HG02884 (cell line): ENCODE measurements at regions not wholly inside any gene's neighbourhood (a gene's known extent, or its start where the extent isn't known, plus 50 kb on each side); places are given as distances from the start of the nearest gene placed in this dataset.

ENCODE experiments used
- ATAC-seq: cut with Tn5 transposase; IDR thresholded peaks from one replicate; pipeline ENCODE4 v1.9.1; 2021; ENCODE audit warnings: mild to moderate bottlenecking, moderate library complexity; ENCODE audit not compliant: unreplicated experiment

GRCh38 chr5:133669472-133669871 is 57.1 kb upstream of the FSTL4 start:
- no peak for ATAC-seq

- ATAC-seq: no peak
Measured at GRCh38 chr5:133668458-133668857, 56.1 kb upstream of the FSTL4 start.

GRCh38 chr5:133667217-133667616 is 54.9 kb upstream of the FSTL4 start:
- ATAC-seq: no peak

- no peak for ATAC-seq
Measured at GRCh38 chr5:133665571-133665970, 53.2 kb upstream of the FSTL4 start.

GRCh38 chr5:133664422-133664821 is 52.1 kb upstream of the FSTL4 start:
- ATAC-seq: no peak

GRCh38 chr5:133663397-133664054 is 51.2 kb upstream of the FSTL4 start:
- no peak for ATAC-seq

- ATAC-seq: no peak
Measured at GRCh38 chr5:133662578-133662977, 50.2 kb upstream of the FSTL4 start.
